GM13976 (cell line): ENCODE measurements at regions not wholly inside any gene's neighbourhood (a gene's known extent, or its start where the extent isn't known, plus 50 kb on each side); places are given as distances from the start of the nearest gene placed in this dataset.

Experiments
- DNase-seq: peaks from one replicate; pipeline ENCODE4 v3.0.0; 2012; ENCODE audit warnings: low spot score
- CTCF ChIP-seq: IDR thresholded peaks from 2 replicates; pipeline ENCODE4 v1.5.1; 2012; ENCODE audit warnings: borderline replicate concordance, mild to moderate bottlenecking; ENCODE audit not compliant: insufficient read depth; ENCODE audit errors: extremely low read depth, missing control alignments, control extremely low read depth
- in situ Hi-C: fragments of 300-500 bp; cut with MboI; formaldehyde crosslinking; loops from one replicate; pipeline ENCODE4 v1.12.0; 2022; ENCODE audit warnings: low sequenced_read_pairs, mixed read lengths, inconsistent platforms; ENCODE audit not compliant: unreplicated experiment

GRCh38 chr15:69910514-69910913 lies 187.2 kb downstream of the TLE3 start:
- in situ Hi-C loops, result no loop called here
- DNase-seq, result no peak
- TF ChIP-seq CTCF, result no peak

DNA sequence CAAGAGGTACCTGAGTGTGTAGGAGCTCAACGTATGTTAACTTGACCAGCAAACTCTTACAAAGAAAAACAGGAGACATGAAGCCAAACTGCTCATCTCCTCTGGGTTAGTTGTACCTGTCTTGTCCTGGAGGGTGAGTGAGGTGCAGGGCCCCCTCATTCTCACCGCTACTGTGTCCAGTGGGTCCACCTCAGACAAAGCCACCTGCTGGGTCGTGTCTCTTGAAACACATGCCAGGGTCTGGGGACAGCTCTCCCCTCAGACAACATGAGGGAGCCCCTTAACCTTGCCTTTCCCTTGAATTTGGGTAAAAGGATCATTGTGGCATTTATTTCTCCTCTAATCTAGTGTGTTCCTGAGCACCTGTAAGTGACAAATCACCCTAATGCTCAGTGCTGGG lies 185.6 kb downstream of the TLE3 start:
- in situ Hi-C loops, result no loop called here
- no peak for TF ChIP-seq CTCF
- no peak for DNase-seq

GRCh38 chr15:69914040-69914439 lies 183.7 kb downstream of the TLE3 start:
- DNase-seq, result no peak
- TF ChIP-seq CTCF, result no peak
- in situ Hi-C loops, result no loop called here

GRCh38 chr15:69914960-69915359 lies 182.8 kb downstream of the TLE3 start:
- no peak for DNase-seq
- TF ChIP-seq CTCF, result no peak
- in situ Hi-C loops, result no loop called here

GRCh38 chr15:69916169-69916785 lies 181.4 kb downstream of the TLE3 start:
- DNase-seq, result no peak
- TF ChIP-seq CTCF, result no peak
- in situ Hi-C loops, result no loop called here

- no peak for DNase-seq
- in situ Hi-C loops, result no loop called here
- no peak for TF ChIP-seq CTCF
These were observed 180.7 kb downstream of the TLE3 start for GRCh38 chr15:69917056-69917455.

- no peak for TF ChIP-seq CTCF
- no peak for DNase-seq
- in situ Hi-C loops, result no loop called here
These were observed 177.9 kb downstream of the TLE3 start for GRCh38 chr15:69919816-69920215.
